ENCODE measurements at regions not wholly inside any gene's neighbourhood (a gene's known extent, or its start where the extent isn't known, plus 50 kb on each side); places are given as distances from the start of the nearest gene placed in this dataset.
"Not testable (repeated sequence)": the region's sequence is repeated elsewhere in the genome, so short reads cannot be mapped to it uniquely, and the experiment has no call there.

- no peak for FAIRE-seq
- no peak for DNase-seq (ENCODE audit: low read depth)
Measured at GRCh38 chr3:177886501-177886900, 649.7 kb upstream of the KCNMB2 start.

GRCh38 chr3:177887475-177887874 is 648.8 kb upstream of the KCNMB2 start:
- DNase-seq (ENCODE audit: low read depth) (no peak), FAIRE-seq (peak; percentile 32)
- H3K4me3 ChIP-seq (ENCODE audit: low read depth, low read length): no peak overlapping the region
- no peak for TF ChIP-seq CTCF (IDR thresholded peaks at IDR 0.05; ENCODE audit: insufficient read depth, low read length, severe bottlenecking)
- H3K27me3 ChIP-seq (ENCODE audit: control insufficient read depth, insufficient read depth, low read length): no peaks in the 10 kb centered on the region
- no peaks in the 10 kb centered on the region for H3K36me3 ChIP-seq (ENCODE audit: control insufficient read depth, insufficient read depth, low read length)

More at GRCh38 chr3:177886501-177886900, 649.7 kb upstream of the KCNMB2 start:
- no peak for TF ChIP-seq CTCF (IDR thresholded peaks at IDR 0.05; ENCODE audit: insufficient read depth, low read length, severe bottlenecking)
- Histone ChIP-seq H3K4me3 (ENCODE audit: low read depth, low read length) (no peak overlapping the region), H3K36me3 (ENCODE audit: control insufficient read depth, insufficient read depth, low read length) (no peaks in the 10 kb centered on the region), H3K27me3 (ENCODE audit: control insufficient read depth, insufficient read depth, low read length) (no peaks in the 10 kb centered on the region)

DNA sequence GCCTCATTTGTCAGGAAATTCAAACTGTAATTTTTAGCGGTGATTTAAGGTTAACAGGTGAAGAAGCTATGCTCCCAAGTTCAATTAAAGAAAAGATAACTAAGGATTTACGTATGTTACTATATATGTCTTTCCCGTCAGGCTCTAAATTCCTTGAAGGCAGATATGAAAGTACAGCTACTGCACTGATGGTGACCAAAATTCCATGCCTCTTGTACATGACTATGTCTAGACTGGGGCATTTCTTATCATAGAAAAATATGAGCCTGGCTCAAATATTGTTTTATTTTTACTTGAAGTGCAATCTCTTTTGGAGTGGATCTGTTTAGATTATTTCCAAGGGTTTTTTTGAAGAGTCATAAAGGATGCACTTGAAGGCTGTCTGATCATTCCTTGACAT is 647.1 kb upstream of the KCNMB2 start:
- no peak for DNase-seq (ENCODE audit: low read depth)
- no peak overlapping the region for H3K4me3 ChIP-seq (ENCODE audit: low read depth, low read length)
- H3K36me3 ChIP-seq (ENCODE audit: control insufficient read depth, insufficient read depth, low read length): no peaks in the 10 kb centered on the region
- H3K27me3 ChIP-seq (ENCODE audit: control insufficient read depth, insufficient read depth, low read length): no peaks in the 10 kb centered on the region
- FAIRE-seq: no peak
- no peak for TF ChIP-seq CTCF (IDR thresholded peaks at IDR 0.05; ENCODE audit: insufficient read depth, low read length, severe bottlenecking)

DNA sequence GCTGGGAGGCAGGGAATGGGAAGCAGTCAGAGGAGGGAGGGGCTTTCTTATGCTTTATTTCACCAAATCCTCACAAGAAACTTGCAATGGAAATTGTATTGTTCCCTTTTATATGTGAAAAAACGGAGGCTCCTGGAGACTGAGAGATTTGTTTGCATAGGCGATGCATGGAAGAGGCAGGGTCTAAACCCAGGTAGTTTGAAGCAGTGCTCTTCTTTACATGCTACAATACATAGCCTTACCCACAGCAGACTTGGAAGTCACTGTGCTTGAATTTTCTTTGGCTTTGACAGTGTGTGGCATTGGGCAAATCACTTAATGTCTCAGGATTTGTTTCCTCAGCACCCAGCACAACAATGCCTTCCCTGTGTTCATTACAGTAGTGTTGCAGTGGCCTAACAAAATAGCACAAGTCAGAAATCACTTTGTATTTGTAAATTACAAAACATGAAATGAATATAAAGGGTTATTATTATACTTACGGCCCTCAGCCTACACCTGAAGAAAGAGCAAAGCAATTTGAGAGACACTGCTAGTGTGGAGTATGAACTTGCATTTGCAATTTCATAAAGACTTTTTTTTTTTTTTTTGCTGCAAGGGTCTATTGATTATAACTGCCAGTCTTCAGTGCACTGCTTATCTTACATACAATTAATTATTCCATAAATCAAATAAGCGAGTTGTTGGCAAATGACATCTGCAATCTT is 646.4 kb upstream of the KCNMB2 start:
- no peak for DNase-seq (ENCODE audit: low read depth)
- no peak for FAIRE-seq
- no peaks in the 10 kb centered on the region for H3K27me3 ChIP-seq (ENCODE audit: control insufficient read depth, insufficient read depth, low read length)
- no peak for TF ChIP-seq CTCF (IDR thresholded peaks at IDR 0.05; ENCODE audit: insufficient read depth, low read length, severe bottlenecking)
- no peaks in the 10 kb centered on the region for H3K36me3 ChIP-seq (ENCODE audit: control insufficient read depth, insufficient read depth, low read length)
- H3K4me3 ChIP-seq (ENCODE audit: low read depth, low read length): no peak overlapping the region

DNA sequence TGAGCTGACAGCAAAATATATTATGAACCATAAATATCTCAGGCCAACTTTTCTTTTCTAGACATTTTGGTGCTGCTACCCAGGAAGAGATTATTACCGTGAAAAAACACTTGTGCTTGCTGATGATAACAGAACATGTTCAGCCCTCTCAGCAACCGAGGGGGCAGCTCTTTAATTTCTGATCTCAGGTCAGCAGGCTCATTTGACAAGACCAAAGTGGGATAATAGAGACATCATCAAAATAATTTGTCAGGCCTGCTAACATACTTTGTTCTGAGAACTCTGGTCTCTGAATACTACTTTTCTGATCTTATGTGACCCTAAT is 645.9 kb upstream of the KCNMB2 start:
- FAIRE-seq: no peak
- DNase-seq (ENCODE audit: low read depth): no peak
- no peak overlapping the region for H3K4me3 ChIP-seq (ENCODE audit: low read depth, low read length)
- no peaks in the 10 kb centered on the region for H3K27me3 ChIP-seq (ENCODE audit: control insufficient read depth, insufficient read depth, low read length)
- no peaks in the 10 kb centered on the region for H3K36me3 ChIP-seq (ENCODE audit: control insufficient read depth, insufficient read depth, low read length)
- TF ChIP-seq CTCF (IDR thresholded peaks at IDR 0.05; ENCODE audit: insufficient read depth, low read length, severe bottlenecking): no peak

GRCh38 chr3:177891569-177891968 is 644.7 kb upstream of the KCNMB2 start:
- not testable (repeated sequence) for FAIRE-seq; H3K27me3 ChIP-seq (ENCODE audit: control insufficient read depth, insufficient read depth, low read length); DNase-seq (ENCODE audit: low read depth); H3K4me3 ChIP-seq (ENCODE audit: low read depth, low read length); H3K36me3 ChIP-seq (ENCODE audit: control insufficient read depth, insufficient read depth, low read length)
